Ecto neural progenitor cell (in vitro differentiated cells): ENCODE measurements at regions not wholly inside any gene's neighbourhood (a gene's known extent, or its start where the extent isn't known, plus 50 kb on each side); places are given as distances from the start of the nearest gene placed in this dataset.
"Not testable (repeated sequence)": the region's sequence is repeated elsewhere in the genome, so short reads cannot be mapped to it uniquely, and the experiment has no call there.

ENCODE experiments used
- DNase-seq: peaks from one replicate; pipeline ENCODE4 v3.0.0-alpha.2; 2018; ENCODE audit warnings: low spot score

DNA sequence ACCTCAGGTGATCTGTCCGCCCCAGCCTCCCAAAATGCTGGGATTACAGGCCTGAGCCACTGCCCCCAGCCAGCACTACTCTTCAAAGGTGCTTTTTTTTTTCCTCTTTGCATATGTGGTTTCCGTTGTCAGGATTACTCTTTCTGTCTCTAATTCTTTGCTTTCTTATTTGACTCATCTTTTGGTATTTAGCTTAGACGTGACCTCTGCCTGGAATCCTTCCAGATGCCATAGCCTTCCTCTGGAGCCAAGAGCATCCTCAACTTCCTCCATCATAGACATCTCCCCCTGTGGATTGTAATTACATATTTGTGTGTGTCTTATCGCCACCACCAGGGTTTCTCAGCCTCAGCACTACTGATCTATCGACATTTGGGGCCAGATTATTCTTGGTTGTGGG is 84.4 kb upstream of the XYLT1 start:
- DNase-seq = no peak

GRCh38 chr16:17552351-17552750 is 81.6 kb upstream of the XYLT1 start:
- DNase-seq = no peak

GRCh38 chr16:17551682-17552081 is 80.9 kb upstream of the XYLT1 start:
- DNase-seq = not testable (repeated sequence)

DNA sequence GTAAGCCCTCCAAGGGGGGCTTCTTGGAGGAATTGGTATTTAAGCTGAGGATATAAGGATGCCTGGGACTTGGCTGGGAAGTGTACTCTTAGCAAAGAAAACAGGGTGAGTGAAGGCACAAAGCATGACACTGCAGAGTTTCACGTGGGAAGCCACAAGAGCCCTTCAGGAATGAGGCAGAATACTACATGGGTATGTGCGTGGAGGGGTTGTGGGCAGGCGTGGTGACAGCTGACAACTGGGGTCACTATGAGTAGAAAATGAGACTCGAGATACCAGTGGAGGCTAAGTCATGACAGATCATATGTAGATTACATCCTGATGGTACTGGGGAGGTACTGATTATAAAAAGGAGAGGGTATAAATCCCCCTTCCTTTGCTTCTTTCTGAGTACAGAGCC is 78.1 kb upstream of the XYLT1 start:
- DNase-seq = no peak

- no peak for DNase-seq
Measured at GRCh38 chr16:17544785-17545184, 74.0 kb upstream of the XYLT1 start.

DNA sequence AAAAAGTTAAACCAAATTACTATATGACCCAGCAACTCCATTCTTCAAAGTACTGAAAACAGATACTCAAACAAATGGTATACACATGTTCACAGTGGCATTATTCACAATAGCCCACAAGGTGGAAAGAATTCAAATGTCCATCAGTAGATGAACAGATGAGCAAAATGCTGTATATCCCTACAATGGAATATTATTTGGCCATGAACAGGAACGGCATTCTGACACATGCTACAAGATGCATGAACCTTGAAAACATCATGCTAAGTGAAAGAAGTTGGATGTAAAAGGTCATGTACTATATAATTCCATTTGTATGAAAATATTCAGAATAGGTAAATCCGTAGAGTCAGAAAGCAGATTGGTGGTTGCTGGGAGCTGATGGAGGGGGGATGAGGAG is 73.5 kb upstream of the XYLT1 start:
- DNase-seq = no peak

DNA sequence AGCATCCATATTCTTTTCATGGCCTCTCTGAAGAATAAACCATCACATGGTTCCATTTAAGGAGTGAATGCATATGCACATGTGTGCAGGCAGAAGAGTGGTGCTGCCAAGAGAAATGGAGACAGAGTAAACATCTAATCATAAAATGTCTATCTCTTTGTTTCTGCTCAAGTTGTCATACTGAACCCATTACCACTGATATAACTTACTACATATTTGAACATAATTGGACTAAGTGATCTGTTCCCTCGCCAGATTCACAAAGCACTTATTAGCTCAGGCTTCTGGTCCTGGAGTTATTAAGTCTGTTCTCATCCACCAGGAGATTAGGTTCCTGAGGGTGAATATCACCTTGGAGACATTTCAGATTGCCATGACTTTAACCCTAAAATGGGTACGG is 72.3 kb upstream of the XYLT1 start:
- no peak for DNase-seq

DNA sequence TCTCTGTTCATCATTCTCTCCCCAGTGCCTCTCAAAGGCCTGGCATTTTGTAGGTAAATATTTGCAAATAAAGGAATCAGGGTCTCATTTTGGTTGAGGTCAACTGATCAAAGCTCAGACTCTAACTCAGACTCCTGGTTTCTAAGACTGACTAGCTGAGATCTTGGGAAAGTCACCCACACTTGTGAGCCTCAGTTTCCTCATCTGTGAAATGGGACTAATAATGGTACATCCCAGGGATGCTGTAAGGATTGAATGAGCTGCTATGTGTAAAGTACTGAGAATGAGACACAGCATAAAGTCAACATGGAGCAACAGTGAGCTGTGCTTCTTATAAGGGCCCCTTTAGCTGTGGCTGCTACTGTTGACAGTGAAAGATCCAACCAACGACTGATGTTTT is 70.6 kb upstream of the XYLT1 start:
- DNase-seq = no peak

GRCh38 chr16:17538927-17539326 is 68.2 kb upstream of the XYLT1 start:
- DNase-seq = no peak

DNA sequence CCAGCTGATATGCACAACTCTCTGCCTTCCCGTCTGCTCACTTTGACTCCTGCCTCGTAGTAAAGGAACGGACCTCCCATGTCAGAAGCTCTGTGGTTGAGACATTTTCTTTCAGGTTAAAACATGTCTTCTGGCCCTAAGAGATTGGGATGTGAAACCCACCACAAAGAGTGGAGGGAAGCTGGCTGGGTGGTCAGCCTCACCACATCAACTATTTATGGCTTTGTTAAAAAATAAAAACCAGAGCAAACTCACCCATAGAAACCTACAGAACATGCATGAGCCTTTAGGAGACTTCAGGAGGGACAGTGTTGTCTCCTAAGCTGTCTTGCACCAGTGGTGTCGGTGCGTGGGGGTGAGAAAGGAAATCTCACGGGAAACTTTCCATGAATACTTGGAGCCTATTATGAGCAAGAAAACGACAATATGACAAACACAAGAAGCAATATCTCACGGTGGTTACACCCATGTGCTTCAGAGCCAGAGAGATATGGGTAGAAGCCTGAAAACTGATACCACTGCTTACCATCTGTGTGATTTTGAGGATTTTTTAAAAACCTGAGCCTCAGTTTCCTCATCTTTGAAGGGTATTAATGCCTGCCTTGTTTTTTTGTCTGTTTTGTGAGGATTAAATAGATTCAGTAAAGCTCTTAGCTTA is 61.7 kb upstream of the XYLT1 start:
- DNase-seq = no peak

GRCh38 chr16:17529982-17530760 is 59.4 kb upstream of the XYLT1 start:
- DNase-seq = no peak

- DNase-seq = no peak
Measured at GRCh38 chr16:17526956-17527937, 56.5 kb upstream of the XYLT1 start.

DNA sequence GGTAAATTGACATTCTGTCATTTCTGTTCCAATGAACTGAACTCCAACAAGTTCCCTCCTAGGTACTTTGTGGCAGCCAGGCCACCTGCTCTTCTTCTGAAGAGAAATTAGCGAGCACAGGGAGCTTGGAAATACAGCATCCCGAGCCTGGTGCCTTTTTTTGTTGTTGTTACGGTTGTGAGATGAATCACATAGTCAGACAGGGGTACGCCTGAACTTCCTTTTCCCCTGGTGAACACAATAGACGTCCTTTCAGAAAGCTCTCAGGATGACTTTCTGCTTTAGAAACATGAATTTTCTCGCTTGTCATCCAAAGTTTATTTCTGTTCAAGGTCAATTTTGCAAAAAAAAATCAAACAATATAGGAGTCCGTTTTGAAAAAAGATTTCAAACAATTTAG is 53.9 kb upstream of the XYLT1 start:
- DNase-seq = no peak

DNA sequence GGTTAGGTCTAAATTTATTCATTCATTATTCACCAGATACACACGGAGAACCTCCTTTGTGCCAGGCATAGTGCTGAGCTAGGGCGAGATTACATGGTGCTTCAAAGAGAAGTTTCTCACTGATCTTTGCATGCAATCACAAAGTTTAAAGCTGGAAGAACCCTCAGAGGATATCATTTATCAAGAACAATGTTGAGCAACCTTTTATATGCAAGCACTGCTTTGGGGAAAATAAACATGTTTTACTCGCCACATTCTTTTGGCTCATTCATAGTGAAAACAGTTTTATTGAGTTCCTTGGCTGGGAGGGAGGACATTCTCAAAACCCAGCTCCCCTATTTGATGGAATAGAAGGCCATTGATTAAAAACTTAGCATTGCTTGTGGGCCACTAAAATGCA is 49.8 kb upstream of the XYLT1 start:
- no peak for DNase-seq
